GM18873 (cell line): ENCODE measurements at regions not wholly inside any gene's neighbourhood (a gene's known extent, or its start where the extent isn't known, plus 50 kb on each side); places are given as distances from the start of the nearest gene placed in this dataset.

Experiments used
- ATAC-seq: cut with Tn5 transposase; IDR thresholded peaks from one replicate; pipeline ENCODE4 v1.9.1; 2021; ENCODE audit warnings: mild to moderate bottlenecking, moderate library complexity, moderate number of reproducible peaks; ENCODE audit not compliant: unreplicated experiment, low FRiP score

GRCh38 chr2:236712304-236712703 lies 142.7 kb downstream of the ACKR3 start:
- ATAC-seq, result no peak

- no peak for ATAC-seq
Measured at GRCh38 chr2:236712961-236713673, 143.5 kb downstream of the ACKR3 start.

- no peak for ATAC-seq
Measured at GRCh38 chr2:236714080-236714479, 144.5 kb downstream of the ACKR3 start.

GRCh38 chr2:236715077-236715476 lies 145.5 kb downstream of the ACKR3 start:
- no peak for ATAC-seq

GRCh38 chr2:236715491-236715961 lies 145.9 kb downstream of the ACKR3 start:
- ATAC-seq, result no peak

- ATAC-seq, result no peak
Measured at GRCh38 chr2:236717120-236717519, 147.5 kb downstream of the ACKR3 start.

- no peak for ATAC-seq
Measured at GRCh38 chr2:236717729-236718128, 148.1 kb downstream of the ACKR3 start.

GRCh38 chr2:236718207-236718992 lies 148.8 kb downstream of the ACKR3 start:
- no peak for ATAC-seq

- ATAC-seq, result no peak
Measured at GRCh38 chr2:236719192-236719635, 149.6 kb downstream of the ACKR3 start.

- no peak for ATAC-seq
Measured at GRCh38 chr2:236720974-236721540, 151.4 kb downstream of the ACKR3 start.

GRCh38 chr2:236724200-236724599 lies 154.6 kb downstream of the ACKR3 start:
- ATAC-seq, result no peak

- ATAC-seq, result no peak
Measured at GRCh38 chr2:236726701-236727450, 157.3 kb downstream of the ACKR3 start.

- no peak for ATAC-seq
Measured at GRCh38 chr2:236728916-236729670, 159.5 kb downstream of the ACKR3 start.

GRCh38 chr2:236730393-236730792 lies 160.8 kb downstream of the ACKR3 start:
- ATAC-seq, result no peak

GRCh38 chr2:236731767-236732580 lies 162.3 kb downstream of the ACKR3 start:
- ATAC-seq, result no peak

GRCh38 chr2:236733156-236733555 lies 163.5 kb downstream of the ACKR3 start:
- ATAC-seq, result no peak

GRCh38 chr2:236735825-236736238 lies 166.2 kb downstream of the ACKR3 start:
- no peak for ATAC-seq

GRCh38 chr2:236738030-236738429 lies 168.4 kb downstream of the ACKR3 start:
- no peak for ATAC-seq

- ATAC-seq, result no peak
Measured at GRCh38 chr2:236738896-236739295, 169.3 kb downstream of the ACKR3 start.
